Mesendoderm (in vitro differentiated cells): ENCODE measurements at regions not wholly inside any gene's neighbourhood (a gene's known extent, or its start where the extent isn't known, plus 50 kb on each side); places are given as distances from the start of the nearest gene placed in this dataset.

Experiments
- DNase-seq: peaks from one replicate; pipeline ENCODE4 v3.0.0; 2013
- H2AK5ac ChIP-seq: 2 replicates; pipeline ENCODE4 v1.6.1; 2013; ENCODE audit warnings: low read length, inconsistent platforms
- H2BK120ac ChIP-seq: 2 replicates; pipeline ENCODE4 v1.6.1; 2013; ENCODE audit warnings: low read depth, mild to moderate bottlenecking, low read length, moderate library complexity, mixed read lengths
- H2BK15ac ChIP-seq: replicated peaks from 2 replicates; pipeline ENCODE4 v1.6.1; 2013; ENCODE audit warnings: low read depth, mild to moderate bottlenecking, moderate library complexity
- H2BK5ac ChIP-seq: 2 replicates; pipeline ENCODE4 v1.6.1; 2013; ENCODE audit warnings: low read length, inconsistent platforms
- H3K18ac ChIP-seq: 2 replicates; pipeline ENCODE4 v1.6.1; 2013; ENCODE audit warnings: mild to moderate bottlenecking, low read length, mixed read lengths
- H3K23ac ChIP-seq: one replicate; pipeline ENCODE4 v1.6.1; 2013; ENCODE audit warnings: low read length
- H3K27ac ChIP-seq: 2 replicates; pipeline ENCODE4 v1.5.1; 2013; ENCODE audit warnings: low read depth, mild to moderate bottlenecking, inconsistent platforms, low read length, moderate library complexity
- H3K27me3 ChIP-seq: 2 replicates; pipeline ENCODE4 v1.6.1; 2013; ENCODE audit warnings: low read length, control low read depth, mild to moderate bottlenecking, inconsistent platforms; ENCODE audit not compliant: insufficient read depth, poor library complexity
- H3K36me3 ChIP-seq: 2 replicates; pipeline ENCODE4 v1.6.1; 2013; ENCODE audit warnings: low read length, inconsistent platforms; ENCODE audit not compliant: control insufficient read depth, insufficient read depth
- H3K4ac ChIP-seq: one replicate; pipeline ENCODE4 v1.6.1; 2013; ENCODE audit warnings: low read depth, mild to moderate bottlenecking, low read length, moderate library complexity
- H3K4me1 ChIP-seq: 2 replicates; pipeline ENCODE4 v1.6.1; 2013; ENCODE audit warnings: low read depth, low read length, inconsistent platforms; ENCODE audit not compliant: control insufficient read depth
- H3K4me2 ChIP-seq: 2 replicates; pipeline ENCODE4 v1.6.1; 2013; ENCODE audit warnings: low read length
- H3K4me3 ChIP-seq: 2 replicates; pipeline ENCODE4 v1.5.1; 2013; ENCODE audit warnings: mild to moderate bottlenecking, low read length
- H3K56ac ChIP-seq: one replicate; pipeline ENCODE4 v1.6.1; 2013; ENCODE audit warnings: low read length
- H3K79me1 ChIP-seq: 2 replicates; pipeline ENCODE4 v1.6.1; 2013; ENCODE audit warnings: low read length, inconsistent platforms
- H3K79me2 ChIP-seq: 2 replicates; pipeline ENCODE4 v1.6.1; 2013; ENCODE audit warnings: mild to moderate bottlenecking, low read length; ENCODE audit not compliant: control insufficient read depth, insufficient read depth
- H3K9ac ChIP-seq: 2 replicates; pipeline ENCODE4 v1.6.1; 2013; ENCODE audit warnings: low read length, inconsistent platforms
- H4K5ac ChIP-seq: one replicate; pipeline ENCODE4 v1.6.1; 2013; ENCODE audit warnings: low read length
- H4K8ac ChIP-seq: one replicate; pipeline ENCODE4 v1.6.1; 2013; ENCODE audit warnings: low read depth, mild to moderate bottlenecking, control low read depth, low read length, moderate library complexity
- WGBS: extraction: QIAGEN DNeasy Blood & Tissue Kit; methylation state at CpG from one replicate; pipeline ENCODE4 v1.1.7; 2013; ENCODE audit warnings: low lambda C conversion rate, missing lambda C conversion rate; ENCODE audit not compliant: insufficient coverage; ENCODE audit errors: extremely low coverage; 5-methylcytosine and 5-hydroxymethylcytosine counted together

DNA sequence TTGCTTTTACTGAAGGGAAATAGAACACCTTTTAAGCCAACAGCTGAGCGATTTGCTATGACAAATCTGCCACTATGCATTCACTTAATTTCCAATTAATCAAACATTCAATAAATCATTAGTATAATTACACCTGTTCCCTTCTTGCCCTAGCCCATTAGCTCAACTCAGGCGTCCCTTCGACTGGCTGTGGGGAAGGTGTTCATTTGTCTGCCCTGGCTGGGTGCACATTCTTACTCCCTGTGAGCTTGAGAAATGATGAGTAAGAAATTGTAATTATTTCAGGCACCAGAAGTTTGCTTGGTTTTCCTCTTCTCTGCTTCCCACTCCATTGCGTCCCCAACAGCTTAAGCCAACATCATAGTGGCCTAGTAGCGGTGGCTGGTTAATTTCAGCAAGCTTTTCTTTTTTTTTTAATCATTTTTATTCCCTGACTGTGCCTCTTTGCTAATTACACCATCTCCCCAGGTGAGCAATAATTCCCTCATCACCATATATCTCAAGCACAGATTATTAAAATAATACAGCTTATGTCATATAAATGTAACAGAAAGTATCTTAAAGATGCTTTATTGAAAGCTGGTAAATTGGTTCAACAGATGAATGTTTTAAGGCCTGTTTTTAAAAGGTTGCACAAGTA, 623.9 kb upstream of the RBFOX1 start:
- WGBS, result no CpG with 5 or more reads among the region's 5 CpGs
- no peak overlapping the region for H3K9ac ChIP-seq
- no peak overlapping the region for H3K27ac ChIP-seq
- no peaks in the 10 kb centered on the region for H3K4me1 ChIP-seq
- no peak overlapping the region for H3K4me3 ChIP-seq
- no peak overlapping the region for H4K5ac ChIP-seq
- H3K56ac ChIP-seq, result no peak overlapping the region
- no peak overlapping the region for H3K4ac ChIP-seq
- H2AK5ac ChIP-seq, result no peak overlapping the region
- no peak overlapping the region for H4K8ac ChIP-seq
- no peak overlapping the region for H2BK15ac ChIP-seq
- no peak overlapping the region for H3K23ac ChIP-seq
- H3K27me3 ChIP-seq, result no peaks in the 10 kb centered on the region
- no peak overlapping the region for H3K18ac ChIP-seq
- no peaks in the 10 kb centered on the region for H3K79me1 ChIP-seq
- no peaks in the 10 kb centered on the region for H3K36me3 ChIP-seq
- H2BK120ac ChIP-seq, result no peak overlapping the region
- no peak overlapping the region for H3K4me2 ChIP-seq
- H2BK5ac ChIP-seq, result no peak overlapping the region
- H3K79me2 ChIP-seq, result no peaks in the 10 kb centered on the region
- DNase-seq, result no peak

DNA sequence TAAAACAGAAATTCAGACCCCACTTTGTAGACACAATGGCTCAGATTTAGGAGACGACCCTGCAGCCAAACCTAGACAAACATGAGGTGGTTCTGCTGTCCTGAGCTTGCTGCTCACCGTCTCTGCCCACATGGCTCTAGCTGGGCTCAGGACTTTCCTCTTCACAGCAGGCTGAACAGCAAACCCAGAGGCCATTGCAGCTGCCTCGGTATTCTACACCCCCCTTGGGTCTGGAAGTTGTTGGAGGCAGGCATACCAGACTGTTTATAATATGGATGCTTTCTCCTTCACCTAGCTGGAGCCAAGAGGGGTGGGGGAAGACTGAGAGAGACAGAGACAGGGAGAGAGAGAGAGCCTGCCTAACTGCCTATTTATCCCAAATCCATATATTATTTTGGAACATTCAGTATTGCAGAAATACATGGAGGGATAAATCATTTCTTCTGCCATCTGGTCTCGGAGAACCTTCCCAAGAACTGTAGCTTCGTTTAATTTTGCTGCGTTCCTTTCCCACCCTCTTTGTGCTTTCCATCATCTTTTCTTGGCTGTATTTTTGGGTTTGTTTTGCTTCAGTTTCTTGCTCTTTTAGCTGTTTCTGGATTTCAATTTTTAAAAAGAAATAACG, 628.2 kb upstream of the RBFOX1 start:
- H2AK5ac ChIP-seq, result no peak overlapping the region
- H3K23ac ChIP-seq, result no peak overlapping the region
- no CpG with 5 or more reads among the region's 7 CpGs for WGBS
- H3K9ac ChIP-seq, result no peak overlapping the region
- no peaks in the 10 kb centered on the region for H3K36me3 ChIP-seq
- no peak overlapping the region for H2BK120ac ChIP-seq
- H3K18ac ChIP-seq, result no peak overlapping the region
- H3K79me2 ChIP-seq, result no peaks in the 10 kb centered on the region
- H3K4me3 ChIP-seq, result no peak overlapping the region
- H3K79me1 ChIP-seq, result no peaks in the 10 kb centered on the region
- no peaks in the 10 kb centered on the region for H3K27me3 ChIP-seq
- no peak overlapping the region for H3K56ac ChIP-seq
- H2BK5ac ChIP-seq, result no peak overlapping the region
- DNase-seq, result no peak
- no peak overlapping the region for H3K27ac ChIP-seq
- no peak overlapping the region for H2BK15ac ChIP-seq
- no peak overlapping the region for H4K5ac ChIP-seq
- no peak overlapping the region for H3K4me2 ChIP-seq
- no peak overlapping the region for H4K8ac ChIP-seq
- no peak overlapping the region for H3K4ac ChIP-seq
- H3K4me1 ChIP-seq, result no peaks in the 10 kb centered on the region

DNA sequence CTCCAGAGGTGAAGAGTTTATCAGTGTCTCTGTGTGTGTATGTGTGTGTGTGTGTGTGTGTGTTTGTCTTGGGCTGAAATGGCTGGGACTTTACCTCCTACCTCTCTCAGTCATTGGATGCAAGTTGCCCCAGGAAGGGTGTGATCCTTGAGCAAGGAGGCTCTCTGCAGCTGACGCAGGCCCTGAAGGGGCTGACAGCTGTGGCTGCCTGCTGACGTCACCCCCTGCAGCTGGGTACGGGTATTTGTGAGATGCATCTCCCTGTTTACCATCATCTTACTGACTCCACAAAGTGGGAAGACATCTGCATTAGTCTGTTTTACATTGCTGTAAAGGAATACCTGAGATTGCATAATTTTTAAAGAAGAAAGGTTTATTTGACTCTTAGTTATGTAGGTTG, 631.5 kb upstream of the RBFOX1 start:
- H2BK15ac ChIP-seq, result no peak overlapping the region
- H3K27me3 ChIP-seq, result no peaks in the 10 kb centered on the region
- H3K4me3 ChIP-seq, result no peak overlapping the region
- H3K27ac ChIP-seq, result no peak overlapping the region
- H3K79me1 ChIP-seq, result no peaks in the 10 kb centered on the region
- no peak overlapping the region for H2AK5ac ChIP-seq
- H3K56ac ChIP-seq, result no peak overlapping the region
- no peak overlapping the region for H3K4me2 ChIP-seq
- no peaks in the 10 kb centered on the region for H3K36me3 ChIP-seq
- no peak for DNase-seq
- H2BK5ac ChIP-seq, result no peak overlapping the region
- no peak overlapping the region for H4K8ac ChIP-seq
- no peak overlapping the region for H3K9ac ChIP-seq
- no peak overlapping the region for H3K18ac ChIP-seq
- no peak overlapping the region for H2BK120ac ChIP-seq
- no peaks in the 10 kb centered on the region for H3K79me2 ChIP-seq
- no peak overlapping the region for H4K5ac ChIP-seq
- H3K4ac ChIP-seq, result no peak overlapping the region
- no peak overlapping the region for H3K23ac ChIP-seq
- WGBS, result no CpG with 5 or more reads among the region's 3 CpGs
- H3K4me1 ChIP-seq, result no peaks in the 10 kb centered on the region

DNA sequence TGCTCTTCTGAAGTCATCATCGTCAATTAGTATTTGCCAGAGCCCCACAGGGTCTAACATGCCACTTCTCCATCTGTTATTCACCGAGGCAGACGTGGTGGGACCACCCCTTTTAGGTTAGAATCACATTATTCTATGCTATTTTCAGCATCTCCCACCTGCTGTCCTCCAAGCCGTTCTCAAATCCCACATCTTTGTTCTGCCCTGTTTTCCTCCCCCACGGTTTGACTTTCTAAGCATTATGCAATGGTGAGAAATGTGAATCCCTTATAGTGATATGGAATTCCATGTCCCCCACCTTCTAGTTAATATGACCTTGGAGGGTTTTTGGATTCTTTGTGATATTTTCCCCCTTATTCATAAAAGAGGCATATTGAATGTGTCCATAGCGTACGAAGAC, 634.1 kb upstream of the RBFOX1 start:
- Histone ChIP-seq H2BK120ac (no peak overlapping the region), H3K56ac (no peak overlapping the region), H3K79me1 (no peaks in the 10 kb centered on the region), H3K23ac (no peak overlapping the region), H3K27me3 (no peaks in the 10 kb centered on the region), H3K79me2 (no peaks in the 10 kb centered on the region), H3K4me1 (no peaks in the 10 kb centered on the region), H2AK5ac (no peak overlapping the region), H2BK15ac (no peak overlapping the region), H3K18ac (no peak overlapping the region), H2BK5ac (no peak overlapping the region), H4K8ac (no peak overlapping the region), H3K4ac (no peak overlapping the region), H3K27ac (no peak overlapping the region), H3K36me3 (no peaks in the 10 kb centered on the region), H3K9ac (no peak overlapping the region), H4K5ac (no peak overlapping the region), H3K4me3 (no peak overlapping the region), H3K4me2 (no peak overlapping the region)
- no peak for DNase-seq
- no CpG with 5 or more reads among the region's 7 CpGs for WGBS

DNA sequence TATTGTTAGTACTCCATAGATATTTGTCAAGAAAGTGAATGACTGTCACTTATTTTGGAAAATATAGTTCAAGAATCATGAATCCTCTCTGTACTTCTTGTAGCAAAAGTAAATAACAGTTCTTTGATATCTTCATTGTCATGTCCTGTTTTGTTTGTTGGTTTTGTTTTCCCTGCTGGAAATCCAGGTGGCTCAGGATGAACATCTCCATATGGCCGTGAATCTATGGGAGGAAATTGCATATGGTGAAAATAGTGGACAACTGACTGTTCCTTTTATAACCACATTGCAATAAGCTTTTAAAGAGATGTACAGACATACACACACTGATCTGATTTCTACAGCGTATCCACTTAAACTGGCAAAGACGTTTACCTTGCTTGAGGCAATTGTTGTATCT, 637.0 kb upstream of the RBFOX1 start:
- Histone ChIP-seq H3K79me1 (no peaks in the 10 kb centered on the region), H4K8ac (no peak overlapping the region), H3K23ac (no peak overlapping the region), H2BK120ac (no peak overlapping the region), H3K4me2 (no peak overlapping the region), H3K18ac (no peak overlapping the region), H3K27me3 (no peaks in the 10 kb centered on the region), H3K79me2 (no peaks in the 10 kb centered on the region), H3K27ac (no peak overlapping the region), H4K5ac (no peak overlapping the region), H2BK15ac (no peak overlapping the region), H3K9ac (no peak overlapping the region), H3K56ac (no peak overlapping the region), H3K4ac (no peak overlapping the region), H2AK5ac (no peak overlapping the region), H3K4me3 (no peak overlapping the region), H3K4me1 (no peaks in the 10 kb centered on the region), H3K36me3 (no peaks in the 10 kb centered on the region), H2BK5ac (no peak overlapping the region)
- no peak for DNase-seq
- no CpG with 5 or more reads among the region's 3 CpGs for WGBS

DNA sequence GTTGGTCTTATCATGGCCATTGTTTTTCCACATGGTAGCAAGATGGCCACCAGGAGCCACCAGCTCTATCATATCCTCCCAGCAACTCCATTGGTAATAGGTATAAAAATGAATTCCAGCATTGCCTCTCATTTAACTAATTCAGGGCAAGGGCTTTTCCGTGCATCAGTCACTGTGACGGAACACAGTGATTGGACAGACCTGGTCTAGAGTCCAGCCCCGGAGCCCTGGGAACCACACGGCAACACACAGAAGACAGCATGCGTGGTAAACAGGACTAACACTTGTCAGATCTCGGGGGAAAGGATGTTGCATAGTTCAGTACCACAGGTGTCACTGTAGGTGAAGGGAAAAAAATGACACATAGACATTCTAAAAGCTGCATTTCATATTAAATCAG, 638.0 kb upstream of the RBFOX1 start:
- H2BK5ac ChIP-seq, result no peak overlapping the region
- H2AK5ac ChIP-seq, result no peak overlapping the region
- H3K9ac ChIP-seq, result no peak overlapping the region
- no peak overlapping the region for H3K4me3 ChIP-seq
- no peaks in the 10 kb centered on the region for H3K79me1 ChIP-seq
- no peak overlapping the region for H3K23ac ChIP-seq
- H4K8ac ChIP-seq, result no peak overlapping the region
- H4K5ac ChIP-seq, result no peak overlapping the region
- H3K4me2 ChIP-seq, result no peak overlapping the region
- no peak overlapping the region for H2BK120ac ChIP-seq
- DNase-seq, result no peak
- no peaks in the 10 kb centered on the region for H3K4me1 ChIP-seq
- no peak overlapping the region for H3K27ac ChIP-seq
- no peak overlapping the region for H3K18ac ChIP-seq
- no CpG with 5 or more reads among the region's 6 CpGs for WGBS
- no peaks in the 10 kb centered on the region for H3K36me3 ChIP-seq
- no peaks in the 10 kb centered on the region for H3K79me2 ChIP-seq
- no peaks in the 10 kb centered on the region for H3K27me3 ChIP-seq
- H2BK15ac ChIP-seq, result no peak overlapping the region
- H3K56ac ChIP-seq, result no peak overlapping the region
- no peak overlapping the region for H3K4ac ChIP-seq
